HEK293T (cell line): ENCODE measurements at regions not wholly inside any gene's neighbourhood (a gene's known extent, or its start where the extent isn't known, plus 50 kb on each side); places are given as distances from the start of the nearest gene placed in this dataset.

ENCODE experiments used
- ELF4 ChIP-seq: fragments of 450-650 bp; IDR thresholded peaks from 2 replicates; pipeline ENCODE4 v1.6.1; 2017; ENCODE audit warnings: antibody characterized with exemption
- L3MBTL2 ChIP-seq: fragments of 450-650 bp; conservative IDR thresholded peaks from 2 replicates; pipeline ENCODE4 v1.6.1; 2016; ENCODE audit warnings: mild to moderate bottlenecking
- SUZ12 ChIP-seq: fragments of 450-650 bp; IDR thresholded peaks from 2 replicates; pipeline ENCODE4 v1.6.1; 2016; ENCODE audit warnings: mild to moderate bottlenecking
- TARDBP ChIP-seq: fragments of 450-650 bp; IDR thresholded peaks from 2 replicates; pipeline ENCODE4 v1.6.1; 2016
- ZNF384 ChIP-seq: fragments of 450-650 bp; IDR thresholded peaks from 2 replicates; pipeline ENCODE4 v1.6.1; 2016

GRCh38 chr14:106024983-106025604 is 498.7 kb downstream of the TMEM121 start:
- TF ChIP-seq ELF4 (no peak), SUZ12 (no peak), L3MBTL2 (no peak), TARDBP (no peak), ZNF384 (no peak)
